Liver (tissue), 3 donors: ENCODE measurements at regions not wholly inside any gene's neighbourhood (a gene's known extent, or its start where the extent isn't known, plus 50 kb on each side); places are given as distances from the start of the nearest gene placed in this dataset.

Experiments used
- ATF3 ChIP-seq: IDR thresholded peaks from 2 replicates; pipeline ENCODE4 v1.6.1; 2016; ENCODE audit warnings: antibody characterized with exemption
- CTCF ChIP-seq: fragments of 150-350 bp; IDR thresholded peaks from 2 replicates; pipeline ENCODE4 v1.5.1; 2017; ENCODE audit warnings: improper control_type of control experiment, low read depth, low read length; ENCODE audit not compliant: missing input control
- GABPA ChIP-seq, 2 donors: IDR thresholded peaks in 1 of 2; conservative IDR thresholded peaks in 1 of 2; 2 replicates each; pipeline ENCODE4 v1.6.1; 2016; ENCODE audit warnings: antibody characterized with exemption in 2 of 2, mild to moderate bottlenecking in 1 of 2, moderate library complexity in 1 of 2
- HNF4A ChIP-seq, 2 donors: conservative IDR thresholded peaks; 2 replicates each; pipeline ENCODE4 v1.6.1; 2016; ENCODE audit warnings: antibody characterized with exemption in 2 of 2, mild to moderate bottlenecking in 2 of 2
- HNF4G ChIP-seq: IDR thresholded peaks from 2 replicates; pipeline ENCODE4 v1.6.1; 2016; ENCODE audit warnings: antibody characterized with exemption
- JUND ChIP-seq, 2 donors: IDR thresholded peaks; 2 replicates each; pipeline ENCODE4 v1.6.1; 2016; ENCODE audit warnings: antibody characterized with exemption in 2 of 2
- MAX ChIP-seq: IDR thresholded peaks from 2 replicates; pipeline ENCODE4 v1.6.1; 2016; ENCODE audit warnings: antibody characterized with exemption
- RAD21 ChIP-seq, 2 donors: IDR thresholded peaks; 2 replicates each; pipeline ENCODE4 v1.6.1; 2016; ENCODE audit warnings: antibody characterized with exemption in 2 of 2, mild to moderate bottlenecking in 2 of 2
- REST ChIP-seq: IDR thresholded peaks from 2 replicates; pipeline ENCODE4 v1.6.1; 2016; ENCODE audit warnings: antibody characterized with exemption, mild to moderate bottlenecking
- RXRA ChIP-seq, 2 donors: IDR thresholded peaks; 2 replicates each; pipeline ENCODE4 v1.6.1; 2017 to 2018; ENCODE audit warnings: antibody characterized with exemption in 2 of 2, mild to moderate bottlenecking in 1 of 2
- SP1 ChIP-seq: IDR thresholded peaks from 2 replicates; pipeline ENCODE4 v1.6.1; 2018; ENCODE audit warnings: antibody characterized with exemption, mild to moderate bottlenecking
- TAF1 ChIP-seq: conservative IDR thresholded peaks from 2 replicates; pipeline ENCODE4 v1.6.1; 2016; ENCODE audit warnings: antibody characterized with exemption, mild to moderate bottlenecking
- YY1 ChIP-seq: IDR thresholded peaks from 2 replicates; pipeline ENCODE4 v1.6.1; 2016; ENCODE audit warnings: antibody characterized with exemption, mild to moderate bottlenecking
- ZBTB33 ChIP-seq: IDR thresholded peaks from 2 replicates; pipeline ENCODE4 v1.6.1; 2016; ENCODE audit warnings: antibody characterized with exemption
- donor health status: healthy.
- donor health status: healthy.

GRCh38 chr4:124459941-124460310 is 252.6 kb downstream of the ANKRD50 start:
- TF ChIP-seq REST, result no peak
- TF ChIP-seq CTCF, result no peak
- TF ChIP-seq HNF4A (conservative IDR thresholded peaks at IDR 0.05), result no peak
- no peak for TF ChIP-seq ZBTB33
- no peak for TF ChIP-seq SP1
- TF ChIP-seq TAF1, result no peak
- TF ChIP-seq RAD21 (IDR thresholded peaks at IDR 0.05), result no peak
- no peak for TF ChIP-seq ATF3
- TF ChIP-seq JUND (IDR thresholded peaks at IDR 0.05), result no peak
- no peak for TF ChIP-seq MAX
- no peak for TF ChIP-seq RXRA (IDR thresholded peaks at IDR 0.05)
- TF ChIP-seq GABPA (IDR thresholded peaks at IDR 0.05 in 1 of 2, conservative IDR thresholded peaks at IDR 0.05 in 1 of 2), result no peak
- TF ChIP-seq HNF4G, result no peak
- no peak for TF ChIP-seq YY1
